ENCODE measurements at regions not wholly inside any gene's neighbourhood (a gene's known extent, or its start where the extent isn't known, plus 50 kb on each side); places are given as distances from the start of the nearest gene placed in this dataset.
"Not testable (repeated sequence)": the region's sequence is repeated elsewhere in the genome, so short reads cannot be mapped to it uniquely, and the experiment has no call there.

DNA sequence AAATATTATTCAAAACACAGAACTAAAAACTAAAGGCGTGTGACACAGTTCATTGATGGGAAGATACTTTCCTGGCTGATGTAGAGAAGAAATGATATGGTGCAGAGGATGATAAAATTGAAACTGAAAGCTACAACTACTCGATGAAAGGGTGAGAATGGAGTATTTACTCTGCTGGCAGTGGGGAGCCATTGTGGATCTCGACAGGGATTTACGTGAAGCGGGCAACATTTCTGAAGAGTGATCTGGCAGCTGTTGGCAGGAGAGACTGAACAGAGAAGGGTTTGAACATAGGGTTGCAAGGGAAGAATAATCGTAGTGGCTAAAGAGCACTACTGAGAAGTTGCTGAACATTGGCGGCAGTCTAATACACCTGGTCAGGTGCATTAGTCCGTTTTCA lies 464.9 kb downstream of the PDZRN4 start:
- DNase-seq (ENCODE audit: insufficient read length, low spot score) (no peak), FAIRE-seq (no peak)
- TF ChIP-seq, protein P1, sequence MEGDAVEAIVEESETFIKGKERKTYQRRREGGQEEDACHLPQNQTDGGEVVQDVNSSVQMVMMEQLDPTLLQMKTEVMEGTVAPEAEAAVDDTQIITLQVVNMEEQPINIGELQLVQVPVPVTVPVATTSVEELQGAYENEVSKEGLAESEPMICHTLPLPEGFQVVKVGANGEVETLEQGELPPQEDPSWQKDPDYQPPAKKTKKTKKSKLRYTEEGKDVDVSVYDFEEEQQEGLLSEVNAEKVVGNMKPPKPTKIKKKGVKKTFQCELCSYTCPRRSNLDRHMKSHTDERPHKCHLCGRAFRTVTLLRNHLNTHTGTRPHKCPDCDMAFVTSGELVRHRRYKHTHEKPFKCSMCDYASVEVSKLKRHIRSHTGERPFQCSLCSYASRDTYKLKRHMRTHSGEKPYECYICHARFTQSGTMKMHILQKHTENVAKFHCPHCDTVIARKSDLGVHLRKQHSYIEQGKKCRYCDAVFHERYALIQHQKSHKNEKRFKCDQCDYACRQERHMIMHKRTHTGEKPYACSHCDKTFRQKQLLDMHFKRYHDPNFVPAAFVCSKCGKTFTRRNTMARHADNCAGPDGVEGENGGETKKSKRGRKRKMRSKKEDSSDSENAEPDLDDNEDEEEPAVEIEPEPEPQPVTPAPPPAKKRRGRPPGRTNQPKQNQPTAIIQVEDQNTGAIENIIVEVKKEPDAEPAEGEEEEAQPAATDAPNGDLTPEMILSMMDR (IDR thresholded peaks at IDR 0.05; ENCODE audit: insufficient read depth, missing control alignments): no peak

DNA sequence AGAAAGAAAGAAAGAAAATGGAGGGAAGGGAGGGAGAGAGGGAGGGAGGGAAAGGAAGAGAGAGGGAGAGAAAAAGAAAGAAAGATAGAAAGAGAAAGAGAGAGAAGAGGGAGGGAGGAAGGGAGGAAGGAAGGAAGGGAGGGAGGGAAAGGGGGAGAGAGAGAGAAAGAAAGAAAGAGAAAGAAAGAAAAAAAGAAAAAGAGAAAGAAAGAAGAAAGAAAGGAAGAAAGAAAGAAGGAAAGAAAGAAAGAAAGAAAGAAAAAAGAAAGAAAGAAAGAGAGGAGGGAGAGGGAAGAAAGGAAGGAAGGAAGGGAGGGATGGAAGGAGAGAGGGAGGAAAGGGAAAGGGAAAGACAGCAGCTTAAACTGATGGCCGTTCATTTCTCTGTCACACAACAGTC lies 457.5 kb downstream of the PDZRN4 start:
- TF ChIP-seq, protein P1 (IDR thresholded peaks at IDR 0.05; ENCODE audit: insufficient read depth, missing control alignments): no peak
- no peak for DNase-seq (ENCODE audit: insufficient read length, low spot score)
- no peak for FAIRE-seq

DNA sequence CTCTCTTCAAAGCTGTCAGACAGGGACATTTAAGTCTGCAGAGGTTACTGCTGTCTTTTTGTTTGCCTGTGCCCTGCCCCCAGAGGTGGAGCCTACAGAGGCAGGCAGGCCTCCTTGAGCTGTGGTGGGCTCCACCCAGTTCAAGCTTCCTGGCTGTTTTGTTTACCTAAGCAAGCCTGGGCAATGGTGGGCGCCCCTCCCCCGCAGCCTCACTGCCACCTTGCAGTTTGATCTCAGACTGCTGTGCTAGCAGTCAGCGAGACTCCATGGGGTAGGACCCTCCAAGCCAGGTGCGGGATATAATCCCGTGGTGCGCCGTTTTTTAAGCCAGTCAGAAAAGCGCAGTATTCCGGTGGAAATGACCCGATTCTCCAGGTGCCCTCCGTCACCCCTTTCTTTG lies 454.7 kb downstream of the PDZRN4 start:
- not testable (repeated sequence) for FAIRE-seq; DNase-seq (ENCODE audit: insufficient read length, low spot score)

DNA sequence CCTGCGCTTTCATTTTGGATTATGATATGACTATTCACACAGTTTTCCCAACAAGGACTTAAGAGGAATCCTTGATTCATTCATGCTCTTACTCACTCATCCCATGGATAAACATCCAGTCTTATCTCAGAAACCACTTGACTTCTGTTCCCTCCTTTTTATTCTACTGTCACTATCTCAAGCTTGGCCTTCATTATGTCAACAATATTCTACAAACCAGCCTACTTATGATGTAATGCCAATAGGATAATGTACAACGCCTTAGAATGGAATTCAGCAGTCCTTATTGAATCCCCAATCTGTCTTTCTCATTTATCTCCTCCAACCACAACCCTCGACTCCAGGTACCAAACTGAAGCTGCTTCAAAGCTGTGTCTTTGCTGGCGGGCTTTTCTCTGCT lies 448.5 kb downstream of the PDZRN4 start:
- no peak for DNase-seq (ENCODE audit: insufficient read length, low spot score)
- TF ChIP-seq, protein P1 (IDR thresholded peaks at IDR 0.05; ENCODE audit: insufficient read depth, missing control alignments): no peak
- FAIRE-seq: no peak

DNA sequence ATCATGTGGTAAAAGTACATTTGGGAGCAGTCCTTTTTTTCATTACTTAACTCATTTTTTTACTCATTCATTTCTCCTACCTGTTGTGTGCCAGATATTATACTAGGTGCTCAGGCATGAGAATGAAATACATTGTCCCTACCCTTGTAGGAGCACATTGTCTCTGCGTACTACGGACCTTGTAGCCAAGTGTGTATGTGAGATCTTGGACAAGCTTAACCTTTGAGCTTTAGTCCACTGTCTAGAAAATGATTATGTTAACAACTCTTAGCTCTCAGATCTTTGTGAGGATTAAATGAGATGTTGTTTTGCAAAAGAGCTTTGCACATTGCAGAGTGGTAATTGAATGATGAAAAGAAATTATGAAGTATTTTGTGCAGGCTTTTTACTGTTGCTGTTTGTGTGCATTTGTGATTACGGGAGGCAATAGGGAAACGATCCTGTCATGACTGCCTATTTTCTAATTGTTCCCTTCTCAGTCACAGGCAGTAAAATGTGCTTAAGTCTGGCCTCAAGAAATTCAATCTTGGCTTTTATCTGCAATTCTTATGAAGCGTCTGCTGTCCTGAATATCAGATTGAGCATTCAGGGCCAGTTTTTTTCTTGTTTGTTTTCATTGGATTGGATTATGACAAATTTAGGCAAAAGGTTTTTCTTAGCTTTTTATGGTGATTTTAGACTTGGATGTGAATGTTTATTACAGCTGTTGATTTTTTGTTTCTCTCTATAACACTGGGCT lies 447.7 kb downstream of the PDZRN4 start:
- TF ChIP-seq, protein P1 (IDR thresholded peaks at IDR 0.05; ENCODE audit: insufficient read depth, missing control alignments): no peak

DNA sequence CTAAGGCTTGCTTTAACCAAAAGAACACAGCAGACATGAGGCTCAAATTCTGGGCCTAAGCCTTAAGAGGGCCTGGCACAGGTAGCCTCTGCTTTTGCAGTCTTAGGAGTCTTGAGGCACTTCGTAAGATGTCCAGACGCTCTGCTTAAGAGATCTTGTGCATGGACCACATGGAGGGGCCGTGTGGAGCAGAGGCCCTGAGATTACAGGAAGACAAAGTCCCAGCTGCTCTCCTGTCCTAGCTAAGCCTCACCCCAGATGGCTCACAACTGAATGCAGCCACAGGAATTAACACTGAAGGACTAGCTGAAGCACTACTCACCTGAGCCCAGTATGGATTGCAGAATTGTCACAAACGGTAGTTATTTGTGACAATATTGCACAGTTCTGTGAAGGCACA lies 446.0 kb downstream of the PDZRN4 start:
- TF ChIP-seq, protein P1 (IDR thresholded peaks at IDR 0.05; ENCODE audit: insufficient read depth, missing control alignments): no peak
- no peak for DNase-seq (ENCODE audit: insufficient read length, low spot score)
- FAIRE-seq: peak; percentile 21

More for the DNA sequence above, 447.7 kb downstream of the PDZRN4 start:
- FAIRE-seq (peak; percentile 6), DNase-seq (ENCODE audit: insufficient read length, low spot score) (no peak)

DNA sequence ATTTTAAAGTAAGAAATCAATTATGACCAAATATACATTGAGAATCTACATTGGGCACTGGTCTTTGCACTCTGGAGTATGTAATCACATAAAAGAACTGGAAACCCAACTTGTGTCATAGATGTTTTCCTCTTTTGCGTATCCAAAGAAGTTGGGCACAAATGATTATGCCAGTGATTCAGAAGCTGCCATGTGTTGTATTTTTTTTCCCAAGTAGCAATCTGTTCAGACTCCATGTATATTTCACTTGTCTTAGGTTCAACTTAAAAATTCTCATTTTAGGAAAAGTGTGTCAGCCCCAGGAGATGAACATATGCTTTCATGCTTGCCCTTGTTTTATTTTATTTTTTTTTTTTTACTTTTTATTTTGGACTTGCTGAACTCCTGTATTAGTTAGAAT lies 441.5 kb downstream of the PDZRN4 start:
- DNase-seq (ENCODE audit: insufficient read length, low spot score) (no peak), FAIRE-seq (no peak)
- TF ChIP-seq, protein P1 (IDR thresholded peaks at IDR 0.05; ENCODE audit: insufficient read depth, missing control alignments): no peak
